NCI-H446 (cell line): ENCODE measurements at regions not wholly inside any gene's neighbourhood (a gene's known extent, or its start where the extent isn't known, plus 50 kb on each side); places are given as distances from the start of the nearest gene placed in this dataset.
"Not testable (repeated sequence)": the region's sequence is repeated elsewhere in the genome, so short reads cannot be mapped to it uniquely, and the experiment has no call there.

ENCODE experiments used
- DNase-seq, 2 experiments: peaks; one replicate each; lab custom pipeline; 2025; lab: John Stamatoyannopoulos, UW

GRCh38 chr6:140773276-140773675, 1359.4 kb upstream of the GJE1 start:
- DNase-seq: no peak

- DNase-seq: no peak
These were observed 1360.1 kb upstream of the GJE1 start for GRCh38 chr6:140772576-140772975.

GRCh38 chr6:140768133-140768532, 1364.6 kb upstream of the GJE1 start:
- no peak for DNase-seq

- DNase-seq: no peak
These were observed 1365.7 kb upstream of the GJE1 start for GRCh38 chr6:140766999-140767398.

- no peak for DNase-seq
These were observed 1374.4 kb upstream of the GJE1 start for GRCh38 chr6:140758169-140758877.

GRCh38 chr6:140752234-140752633, 1377.8 kb upstream of the CITED2 start:
- DNase-seq: no peak

GRCh38 chr6:140747114-140747513, 1372.7 kb upstream of the CITED2 start:
- DNase-seq: no peak

GRCh38 chr6:140744659-140745320, 1370.3 kb upstream of the CITED2 start:
- DNase-seq: no peak

GRCh38 chr6:140736231-140736630, 1361.8 kb upstream of the CITED2 start:
- no peak for DNase-seq

- no peak for DNase-seq
These were observed 1358.5 kb upstream of the CITED2 start for GRCh38 chr6:140732991-140733390.

- no peak for DNase-seq
These were observed 1357.7 kb upstream of the CITED2 start for GRCh38 chr6:140732155-140732554.

- no peak for DNase-seq
These were observed 1357.3 kb upstream of the CITED2 start for GRCh38 chr6:140731741-140732140.

- DNase-seq: no peak
These were observed 1355.1 kb upstream of the CITED2 start for GRCh38 chr6:140729521-140729920.

GRCh38 chr6:140718021-140718420, 1343.6 kb upstream of the CITED2 start:
- DNase-seq: no peak

- no peak for DNase-seq
These were observed 1339.0 kb upstream of the CITED2 start for GRCh38 chr6:140713495-140713894.

GRCh38 chr6:140711019-140711613, 1336.7 kb upstream of the CITED2 start:
- no peak for DNase-seq

GRCh38 chr6:140708441-140708840, 1334.0 kb upstream of the CITED2 start:
- no peak for DNase-seq

- DNase-seq: not testable (repeated sequence)
These were observed 1329.6 kb upstream of the CITED2 start for GRCh38 chr6:140704008-140704407.

- no peak for DNase-seq
These were observed 1323.1 kb upstream of the CITED2 start for GRCh38 chr6:140697585-140697984.

GRCh38 chr6:140684776-140685550, 1310.5 kb upstream of the CITED2 start:
- DNase-seq: no peak

GRCh38 chr6:140677781-140678528, 1303.5 kb upstream of the CITED2 start:
- no peak for DNase-seq

- DNase-seq: no peak
These were observed 1297.5 kb upstream of the CITED2 start for GRCh38 chr6:140671926-140672325.
